HG03095 (cell line): ENCODE measurements at regions not wholly inside any gene's neighbourhood (a gene's known extent, or its start where the extent isn't known, plus 50 kb on each side); places are given as distances from the start of the nearest gene placed in this dataset.

ENCODE experiments used
- ATAC-seq: cut with Tn5 transposase; IDR thresholded peaks from one replicate; pipeline ENCODE4 v1.9.1; 2021; ENCODE audit warnings: moderate library complexity; ENCODE audit not compliant: unreplicated experiment

- no peak for ATAC-seq
Measured at GRCh38 chr2:151087377-151087776, 174.3 kb downstream of the RBM43 start.

- ATAC-seq, result no peak
Measured at GRCh38 chr2:151085181-151085611, 176.5 kb downstream of the RBM43 start.

- ATAC-seq, result no peak
Measured at GRCh38 chr2:151083856-151084795, 177.5 kb downstream of the RBM43 start.

GRCh38 chr2:151078889-151079288 is 182.8 kb downstream of the RBM43 start:
- no peak for ATAC-seq

- no peak for ATAC-seq
Measured at GRCh38 chr2:151071906-151072305, 189.8 kb downstream of the RBM43 start.

GRCh38 chr2:151071382-151071781 is 190.3 kb downstream of the RBM43 start:
- no peak for ATAC-seq

GRCh38 chr2:151070253-151070652 is 191.4 kb downstream of the RBM43 start:
- ATAC-seq, result no peak

- ATAC-seq, result no peak
Measured at GRCh38 chr2:151067658-151068369, 193.8 kb downstream of the RBM43 start.

- ATAC-seq, result no peak
Measured at GRCh38 chr2:151063271-151063670, 198.4 kb downstream of the RBM43 start.

- ATAC-seq, result no peak
Measured at GRCh38 chr2:151060287-151060686, 201.4 kb downstream of the RBM43 start.

GRCh38 chr2:151056870-151057269 is 204.8 kb downstream of the RBM43 start:
- ATAC-seq, result no peak

- ATAC-seq, result no peak
Measured at GRCh38 chr2:151053661-151053990, 208.0 kb downstream of the RBM43 start.

- ATAC-seq, result no peak
Measured at GRCh38 chr2:151052850-151053660, 208.6 kb downstream of the RBM43 start.

- ATAC-seq, result peak; percentile 76
Measured at GRCh38 chr2:151051574-151052220, 210.0 kb downstream of the RBM43 start.

GRCh38 chr2:151049746-151050145 is 211.9 kb downstream of the RBM43 start:
- no peak for ATAC-seq

GRCh38 chr2:151048331-151049054 is 213.2 kb downstream of the RBM43 start:
- no peak for ATAC-seq

- ATAC-seq, result no peak
Measured at GRCh38 chr2:151043484-151043883, 218.2 kb downstream of the RBM43 start.

GRCh38 chr2:151042964-151043363 is 218.7 kb downstream of the RBM43 start:
- ATAC-seq, result no peak

- no peak for ATAC-seq
Measured at GRCh38 chr2:151040039-151040438, 221.6 kb downstream of the RBM43 start.

- ATAC-seq, result no peak
Measured at GRCh38 chr2:151038516-151038915, 223.1 kb downstream of the RBM43 start.
